GM19043 (cell line): ENCODE measurements at regions not wholly inside any gene's neighbourhood (a gene's known extent, or its start where the extent isn't known, plus 50 kb on each side); places are given as distances from the start of the nearest gene placed in this dataset.

Experiments used
- ATAC-seq: cut with Tn5 transposase; IDR thresholded peaks from one replicate; pipeline ENCODE4 v1.9.1; 2021; ENCODE audit warnings: low read depth; ENCODE audit not compliant: unreplicated experiment

GRCh38 chr12:75714462-75715322 lies 203.3 kb upstream of the KRR1 start:
- ATAC-seq, result no peak

- no peak for ATAC-seq
Observed at GRCh38 chr12:75713434-75713833, 202.0 kb upstream of the KRR1 start.

GRCh38 chr12:75712223-75712622 lies 200.8 kb upstream of the KRR1 start:
- no peak for ATAC-seq

GRCh38 chr12:75711271-75711670 lies 199.9 kb upstream of the KRR1 start:
- no peak for ATAC-seq

- no peak for ATAC-seq
Observed at GRCh38 chr12:75710361-75711069, 199.1 kb upstream of the KRR1 start.

GRCh38 chr12:75709503-75709902 lies 198.1 kb upstream of the KRR1 start:
- ATAC-seq, result no peak

GRCh38 chr12:75708802-75709201 lies 197.4 kb upstream of the KRR1 start:
- no peak for ATAC-seq

- no peak for ATAC-seq
Observed at GRCh38 chr12:75707983-75708382, 196.6 kb upstream of the KRR1 start.

GRCh38 chr12:75706786-75707605 lies 195.6 kb upstream of the KRR1 start:
- no peak for ATAC-seq

- no peak for ATAC-seq
Observed at GRCh38 chr12:75705749-75706711, 194.6 kb upstream of the KRR1 start.

GRCh38 chr12:75704664-75705063 lies 193.3 kb upstream of the KRR1 start:
- no peak for ATAC-seq

GRCh38 chr12:75704208-75704607 lies 192.8 kb upstream of the KRR1 start:
- no peak for ATAC-seq

- no peak for ATAC-seq
Observed at GRCh38 chr12:75703131-75703530, 191.7 kb upstream of the KRR1 start.

GRCh38 chr12:75702477-75703093 lies 191.2 kb upstream of the KRR1 start:
- ATAC-seq, result no peak

GRCh38 chr12:75701859-75702258 lies 190.4 kb upstream of the KRR1 start:
- no peak for ATAC-seq

- no peak for ATAC-seq
Observed at GRCh38 chr12:75699728-75700496, 188.5 kb upstream of the KRR1 start.

- ATAC-seq, result no peak
Observed at GRCh38 chr12:75699251-75699650, 187.8 kb upstream of the KRR1 start.

GRCh38 chr12:75698052-75698451 lies 186.6 kb upstream of the KRR1 start:
- no peak for ATAC-seq

- ATAC-seq, result no peak
Observed at GRCh38 chr12:75695926-75696325, 184.5 kb upstream of the KRR1 start.
